OCI-LY1 (cell line): ENCODE measurements at regions not wholly inside any gene's neighbourhood (a gene's known extent, or its start where the extent isn't known, plus 50 kb on each side); places are given as distances from the start of the nearest gene placed in this dataset.

Experiments
- H2AFZ ChIP-seq: fragments of 200-600 bp; sonication (generic), shearing (Covaris generic); 2 replicates; pipeline ENCODE4 v1.6.0; 2014; ENCODE audit warnings: antibody characterized with exemption, mild to moderate bottlenecking, low read length
- H3F3A ChIP-seq: fragments of 200-600 bp; sonication (generic), shearing (Covaris generic); 2 replicates; pipeline ENCODE4 v1.6.0; 2014; ENCODE audit warnings: mild to moderate bottlenecking, antibody characterized with exemption, low read length, moderate library complexity; ENCODE audit not compliant: insufficient read depth
- H3K27ac ChIP-seq: fragments of 200-600 bp; sonication (generic); 2 replicates; pipeline ENCODE4 v1.5.1; 2014; ENCODE audit warnings: low read length, mixed run types, mild to moderate bottlenecking, low read depth; ENCODE audit not compliant: poor library complexity, severe bottlenecking
- H3K27me3 ChIP-seq: fragments of 200-600 bp; sonication (generic); 2 replicates; pipeline ENCODE4 v1.6.0; 2014; ENCODE audit warnings: antibody characterized with exemption, mild to moderate bottlenecking, low read length, moderate library complexity; ENCODE audit not compliant: insufficient read depth
- H3K36me3 ChIP-seq: fragments of 200-600 bp; sonication (generic); 2 replicates; pipeline ENCODE4 v1.6.1; 2014; ENCODE audit warnings: mild to moderate bottlenecking, antibody characterized with exemption, low read length, moderate library complexity, mixed read lengths; ENCODE audit not compliant: insufficient read depth
- H3K4me1 ChIP-seq: fragments of 200-600 bp; sonication (generic); 2 replicates; pipeline ENCODE4 v1.5.1; 2014; ENCODE audit warnings: mild to moderate bottlenecking, low read length, moderate library complexity; ENCODE audit not compliant: insufficient read depth, severe bottlenecking
- H3K4me2 ChIP-seq: fragments of 200-600 bp; sonication (generic), shearing (Covaris generic); 2 replicates; pipeline ENCODE4 v1.6.1; 2014; ENCODE audit warnings: low read length
- H3K4me3 ChIP-seq: fragments of 200-600 bp; sonication (generic); 2 replicates; pipeline ENCODE4 v1.5.1; 2014; ENCODE audit warnings: low read length, low read depth, mild to moderate bottlenecking, mixed read lengths; ENCODE audit not compliant: poor library complexity, severe bottlenecking
- H3K79me2 ChIP-seq: fragments of 200-600 bp; shearing (Covaris generic); 2 replicates; pipeline ENCODE4 v1.6.1; 2016; ENCODE audit warnings: mixed run types, low read length, mixed read lengths; ENCODE audit not compliant: insufficient read depth
- H3K9ac ChIP-seq: fragments of 200-600 bp; sonication (generic), shearing (Covaris generic); 2 replicates; pipeline ENCODE4 v1.6.1; 2014; ENCODE audit warnings: mild to moderate bottlenecking, low read length, mixed read lengths
- H3K9me2 ChIP-seq: fragments of 200-600 bp; sonication (generic), shearing (Covaris generic); 2 replicates; pipeline ENCODE4 v1.6.1; 2014; ENCODE audit warnings: low read depth, mild to moderate bottlenecking, low read length, mixed read lengths
- H3K9me3 ChIP-seq: fragments of 200-600 bp; shearing (Covaris generic); 2 replicates; pipeline ENCODE4 v1.6.1; 2014; ENCODE audit warnings: low read length, mixed read lengths
- H4K20me1 ChIP-seq: fragments of 200-600 bp; sonication (generic), shearing (Covaris generic); 2 replicates; pipeline ENCODE4 v1.6.0; 2016; ENCODE audit warnings: mild to moderate bottlenecking, low read length; ENCODE audit not compliant: insufficient read depth
- EZH2 ChIP-seq: fragments of 200-600 bp; sonication (generic), shearing (Covaris generic); IDR thresholded peaks from 2 replicates; pipeline ENCODE4 v1.8.0; 2017; ENCODE audit warnings: borderline replicate concordance, mixed run types, mild to moderate bottlenecking, antibody characterized with exemption, low read length, moderate library complexity, mixed read lengths
- TF ChIP-seq, protein P1 (sequence below): fragments of 200-600 bp; sonication (generic), shearing (Covaris generic); IDR thresholded peaks from 2 replicates; pipeline ENCODE4 v1.5.1; 2017; ENCODE audit warnings: mild to moderate bottlenecking, antibody characterized with exemption, low read length, moderate library complexity, mixed read lengths

DNA sequence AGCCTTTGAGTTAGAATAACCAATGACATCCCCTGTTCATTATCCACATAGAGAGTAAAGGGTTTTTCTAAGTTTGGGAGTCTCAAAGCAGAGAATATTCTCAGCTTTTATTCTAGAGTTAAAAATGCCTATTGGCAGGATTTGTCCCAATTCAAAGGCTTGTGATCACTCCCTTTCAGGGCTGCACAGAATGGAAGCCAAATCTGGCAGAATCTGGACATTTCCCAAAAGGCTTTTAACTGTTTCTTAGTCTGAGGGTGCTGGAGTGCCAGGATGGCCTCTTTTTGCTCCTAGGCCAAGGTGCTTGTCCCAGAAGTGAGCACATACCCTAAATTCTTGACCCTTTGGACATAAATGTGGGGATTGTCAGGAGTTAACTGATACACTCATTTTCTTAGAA is 556.6 kb downstream of the DOK5 start:
- H3K4me2 ChIP-seq, result no peak overlapping the region
- no peak for TF ChIP-seq EZH2
- TF ChIP-seq, protein P1, sequence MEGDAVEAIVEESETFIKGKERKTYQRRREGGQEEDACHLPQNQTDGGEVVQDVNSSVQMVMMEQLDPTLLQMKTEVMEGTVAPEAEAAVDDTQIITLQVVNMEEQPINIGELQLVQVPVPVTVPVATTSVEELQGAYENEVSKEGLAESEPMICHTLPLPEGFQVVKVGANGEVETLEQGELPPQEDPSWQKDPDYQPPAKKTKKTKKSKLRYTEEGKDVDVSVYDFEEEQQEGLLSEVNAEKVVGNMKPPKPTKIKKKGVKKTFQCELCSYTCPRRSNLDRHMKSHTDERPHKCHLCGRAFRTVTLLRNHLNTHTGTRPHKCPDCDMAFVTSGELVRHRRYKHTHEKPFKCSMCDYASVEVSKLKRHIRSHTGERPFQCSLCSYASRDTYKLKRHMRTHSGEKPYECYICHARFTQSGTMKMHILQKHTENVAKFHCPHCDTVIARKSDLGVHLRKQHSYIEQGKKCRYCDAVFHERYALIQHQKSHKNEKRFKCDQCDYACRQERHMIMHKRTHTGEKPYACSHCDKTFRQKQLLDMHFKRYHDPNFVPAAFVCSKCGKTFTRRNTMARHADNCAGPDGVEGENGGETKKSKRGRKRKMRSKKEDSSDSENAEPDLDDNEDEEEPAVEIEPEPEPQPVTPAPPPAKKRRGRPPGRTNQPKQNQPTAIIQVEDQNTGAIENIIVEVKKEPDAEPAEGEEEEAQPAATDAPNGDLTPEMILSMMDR, result no peak
- no peak overlapping the region for H3K27ac ChIP-seq
- H3K4me1 ChIP-seq, result no peaks in the 10 kb centered on the region
- no peaks in the 10 kb centered on the region for H4K20me1 ChIP-seq
- H3K9ac ChIP-seq, result no peak overlapping the region
- H3K27me3 ChIP-seq, result no peaks in the 10 kb centered on the region
- no peaks in the 10 kb centered on the region for H3F3A ChIP-seq
- H3K9me3 ChIP-seq, result no peaks in the 10 kb centered on the region
- no peak overlapping the region for H3K4me3 ChIP-seq
- no peaks in the 10 kb centered on the region for H3K9me2 ChIP-seq
- no peak overlapping the region for H2AFZ ChIP-seq
- H3K36me3 ChIP-seq, result no peaks in the 10 kb centered on the region
- H3K79me2 ChIP-seq, result no peaks in the 10 kb centered on the region

DNA sequence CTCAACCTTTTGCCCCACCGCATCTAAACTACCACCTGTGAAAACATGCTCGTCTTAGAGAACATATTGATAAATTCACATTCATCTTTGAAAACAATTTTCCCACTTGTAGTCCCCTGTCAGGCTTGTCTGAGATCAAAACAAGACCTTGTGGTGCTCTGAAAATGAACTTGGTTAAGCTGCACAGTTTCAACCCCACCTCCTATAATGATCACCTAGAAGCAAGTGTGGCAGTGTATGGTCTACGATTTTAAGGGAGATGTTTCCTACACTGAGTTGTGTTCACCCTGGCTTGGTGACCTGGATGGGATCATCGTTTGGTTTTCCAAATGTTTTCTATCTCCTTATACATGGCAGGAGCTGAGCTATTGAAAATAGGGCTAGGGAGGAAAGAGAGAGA is 539.4 kb downstream of the DOK5 start:
- Histone ChIP-seq H4K20me1 (no peaks in the 10 kb centered on the region), H3K9me2 (no peaks in the 10 kb centered on the region), H3F3A (no peaks in the 10 kb centered on the region), H3K36me3 (no peaks in the 10 kb centered on the region), H3K9me3 (no peaks in the 10 kb centered on the region), H3K4me3 (no peak overlapping the region), H3K27me3 (no peaks in the 10 kb centered on the region), H3K4me2 (no peak overlapping the region), H3K27ac (no peak overlapping the region), H3K4me1 (no peaks in the 10 kb centered on the region), H3K79me2 (no peaks in the 10 kb centered on the region), H2AFZ (no peak overlapping the region), H3K9ac (no peak overlapping the region)
- TF ChIP-seq EZH2, result no peak
- TF ChIP-seq, protein P1, result no peak

DNA sequence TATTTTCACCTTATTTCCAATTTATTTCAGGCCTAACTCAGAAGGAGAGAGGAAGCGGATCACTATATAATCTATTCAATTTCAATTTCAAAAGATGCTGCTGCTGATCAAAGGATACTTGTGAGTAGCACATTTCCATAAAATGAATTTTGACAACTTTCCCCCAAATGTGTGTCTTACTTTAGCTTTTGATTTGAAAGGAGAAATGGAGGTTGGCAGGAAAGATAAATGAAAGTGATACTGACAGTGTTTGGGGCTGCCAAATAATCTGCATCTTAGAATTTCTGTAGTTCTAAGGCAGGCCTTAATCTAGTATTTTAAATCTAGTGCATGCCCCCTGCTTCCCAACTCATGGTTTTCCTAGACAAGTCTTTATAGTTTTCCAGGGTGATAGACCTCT is 535.4 kb downstream of the DOK5 start:
- Histone ChIP-seq H3F3A (no peaks in the 10 kb centered on the region), H3K27ac (no peak overlapping the region), H3K9ac (no peak overlapping the region), H3K27me3 (no peaks in the 10 kb centered on the region), H3K36me3 (no peaks in the 10 kb centered on the region), H3K4me3 (no peak overlapping the region), H3K79me2 (no peaks in the 10 kb centered on the region), H2AFZ (no peak overlapping the region), H4K20me1 (no peaks in the 10 kb centered on the region), H3K4me2 (no peak overlapping the region), H3K9me3 (no peaks in the 10 kb centered on the region), H3K4me1 (no peaks in the 10 kb centered on the region), H3K9me2 (no peaks in the 10 kb centered on the region)
- TF ChIP-seq, protein P1, result no peak
- no peak for TF ChIP-seq EZH2
